Pancreas (tissue), 10 donors: ENCODE measurements at regions not wholly inside any gene's neighbourhood (a gene's known extent, or its start where the extent isn't known, plus 50 kb on each side); places are given as distances from the start of the nearest gene placed in this dataset.

Experiments used
- ATAC-seq, 4 donors: fragments of 200-7000 bp; cut with Tn5 transposase; one replicate each; pipeline versions ENCODE4 v1.8.0 to v1.9.1; 2020; ENCODE audit warnings: mild to moderate bottlenecking in 4 of 4, moderate library complexity in 4 of 4
- DNase-seq, 6 donors: peaks; one replicate each; pipeline ENCODE4 v3.0.0-alpha.2; 2020
- FAIRE-seq: peaks from 2 replicates; lab custom pipeline; 2012; peaks lifted over from hg19 to GRCh38; lab: Jason Lieb, UNC
- H3K27ac ChIP-seq, 4 donors: fragments of 200-600 bp; sonication (generic); 1 replicate in 3 of 4; 2 replicates in 1 of 4; pipeline versions ENCODE4 v1.5.0 to v1.8.0; 2020
- H3K27me3 ChIP-seq, 4 donors: fragments of 200-600 bp; one replicate each; pipeline ENCODE4 v1.8.0; 2021
- H3K36me3 ChIP-seq, 3 donors: fragments of 200-600 bp; sonication (generic) in 1 of 3; one replicate each; pipeline versions ENCODE4 v1.5.0 to v1.8.0; 2020 to 2021
- H3K4me1 ChIP-seq, 3 donors: fragments of 200-600 bp; one replicate each; pipeline ENCODE4 v1.8.0; 2021
- H3K4me3 ChIP-seq, 4 donors: fragments of 200-600 bp; sonication (generic) in 2 of 4; one replicate each; pipeline versions ENCODE4 v1.5.0 to v1.8.0; 2020 to 2021
- H3K9me3 ChIP-seq, 4 donors: fragments of 200-600 bp; one replicate each; pipeline ENCODE4 v1.8.0; 2021
- CTCF ChIP-seq, 4 donors: fragments of 200-600 bp; sonication (generic) in 3 of 4; IDR thresholded peaks; one replicate each; pipeline versions ENCODE4 v1.5.0 to v1.8.0; 2021; ENCODE audit warnings: antibody characterized with exemption in 4 of 4
- WGBS, 2 donors: extraction: QIAGEN DNeasy Blood & Tissue Kit; methylation state at CpG; one replicate each; pipeline ENCODE4 v1.1.7; 2013; 5-methylcytosine and 5-hydroxymethylcytosine counted together
- intact Hi-C, 3 donors: fragments of 100-400 bp; cut with DNase I; formaldehyde crosslinking; loops; one replicate each; pipeline versions ENCODE4 v1.11.1 to v1.14.2; 2022
- donor health status: healthy with polysubstance abuse.
- donor health status: DM: no; HTN: no; CAD: no; lungs with moderate emphysema.
- donor health status: DM: no; HTN: no; CAD: no.
- donor health status: control.
- donor health status: control.
- donor health status: Bipolar disorder and iron deficiency.
- donor health status: DM: yes; HTN: yes; CAD: no.
- donor health status: DM: no; HTN: no; CAD: no.
- donor health status: DM: no; HTN: no; CAD: no.
- donor health status: DM: yes; HTN: yes; CAD: no.

GRCh38 chr1:43083375-43083891 is 88.7 kb downstream of the EBNA1BP2 start:
- no peak for TF ChIP-seq CTCF (IDR thresholded peaks at IDR 0.05)
- ATAC-seq, result no peak
- no peak for DNase-seq
- 95 to 97% methylated on average over 1 of the region's 1 CpG for whole genome bisulfite sequencing, 2 donors
- no peak for FAIRE-seq
- H3K27ac ChIP-seq, result no peak overlapping the region
- intact Hi-C loops, result no loop called here
- H3K4me1 ChIP-seq, result no peaks in the 10 kb centered on the region
- no peak overlapping the region for H3K4me3 ChIP-seq
- no peaks in the 10 kb centered on the region for H3K36me3 ChIP-seq
- no peaks in the 10 kb centered on the region for H3K9me3 ChIP-seq
- no peaks in the 10 kb centered on the region for H3K27me3 ChIP-seq

- Histone ChIP-seq H3K27ac (no peak overlapping the region), H3K27me3 (no peaks in the 10 kb centered on the region), H3K36me3 (no peaks in the 10 kb centered on the region), H3K4me3 (no peak overlapping the region), H3K4me1 (no peaks in the 10 kb centered on the region), H3K9me3 (no peaks in the 10 kb centered on the region)
- no peak for FAIRE-seq
- no peak for ATAC-seq
- intact Hi-C loops, result no loop called here
- 77 to 82% methylated on average over 6 of the region's 6 CpGs for WGBS, 2 donors
- TF ChIP-seq CTCF (IDR thresholded peaks at IDR 0.05), result no peak
- DNase-seq, result no peak
These were observed 89.3 kb downstream of the EBNA1BP2 start for GRCh38 chr1:43082740-43083139.

- Histone ChIP-seq H3K9me3 (no peaks in the 10 kb centered on the region), H3K4me3 (no peak overlapping the region), H3K27me3 (no peaks in the 10 kb centered on the region), H3K27ac (no peak overlapping the region), H3K36me3 (no peaks in the 10 kb centered on the region), H3K4me1 (no peaks in the 10 kb centered on the region)
- no peak for ATAC-seq
- DNase-seq, result no peak
- no peak for TF ChIP-seq CTCF (IDR thresholded peaks at IDR 0.05)
- intact Hi-C loops, result loop anchor here in 1 of 3 donors (10.0 kb wide), 1 partner anchor 162 kb away; no protein-coding TSS in a partner anchor
- WGBS, 2 donors, result 64 to 72% methylated on average over 6 of the region's 6 CpGs
- FAIRE-seq, result no peak
These were observed 94.8 kb downstream of the EBNA1BP2 start for GRCh38 chr1:43077273-43077672.

- no peak for TF ChIP-seq CTCF (IDR thresholded peaks at IDR 0.05)
- H3K4me1 ChIP-seq, result no peaks in the 10 kb centered on the region
- DNase-seq (no peak), ATAC-seq (no peak), FAIRE-seq (no peak)
- H3K27ac ChIP-seq, result no peak overlapping the region
- H3K4me3 ChIP-seq, result no peak overlapping the region
- no peaks in the 10 kb centered on the region for H3K36me3 ChIP-seq
- no peaks in the 10 kb centered on the region for H3K27me3 ChIP-seq
- intact Hi-C loops, result loop anchor here in 2 of 3 donors (5.0 to 10.0 kb wide), 2 partner anchors 160 to 162 kb away; no protein-coding TSS in a partner anchor
- WGBS, 2 donors, result 69 to 81% methylated on average over 2 of the region's 2 CpGs
- H3K9me3 ChIP-seq, result no peaks in the 10 kb centered on the region
These were observed 97.4 kb downstream of the EBNA1BP2 start for GRCh38 chr1:43074709-43075108.

- no peak overlapping the region for H3K4me3 ChIP-seq
- no peaks in the 10 kb centered on the region for H3K36me3 ChIP-seq
- intact Hi-C loops, result loop anchor here in 2 of 3 donors (5.0 to 10.0 kb wide), 2 partner anchors 159 to 162 kb away; no protein-coding TSS in a partner anchor
- FAIRE-seq, result no peak
- no peak overlapping the region for H3K27ac ChIP-seq
- WGBS, 2 donors, result 78 to 85% methylated on average over 3 of the region's 3 CpGs
- H3K27me3 ChIP-seq, result no peaks in the 10 kb centered on the region
- no peak for DNase-seq
- H3K9me3 ChIP-seq, result no peaks in the 10 kb centered on the region
- no peaks in the 10 kb centered on the region for H3K4me1 ChIP-seq
- TF ChIP-seq CTCF (IDR thresholded peaks at IDR 0.05), result no peak
- no peak for ATAC-seq
These were observed 97.8 kb downstream of the EBNA1BP2 start for GRCh38 chr1:43074244-43074643.
